ENCODE measurements at regions not wholly inside any gene's neighbourhood (a gene's known extent, or its start where the extent isn't known, plus 50 kb on each side); places are given as distances from the start of the nearest gene placed in this dataset.

- TF ChIP-seq SIN3A (IDR thresholded peaks at IDR 0.05; ENCODE audit: borderline replicate concordance, insufficient read depth, low read depth, low read length) (no peak), POLR2AphosphoS5 (IDR thresholded peaks at IDR 0.05; ENCODE audit: low read depth, low read length) (no peak)
- TF ChIP-seq, protein P1, sequence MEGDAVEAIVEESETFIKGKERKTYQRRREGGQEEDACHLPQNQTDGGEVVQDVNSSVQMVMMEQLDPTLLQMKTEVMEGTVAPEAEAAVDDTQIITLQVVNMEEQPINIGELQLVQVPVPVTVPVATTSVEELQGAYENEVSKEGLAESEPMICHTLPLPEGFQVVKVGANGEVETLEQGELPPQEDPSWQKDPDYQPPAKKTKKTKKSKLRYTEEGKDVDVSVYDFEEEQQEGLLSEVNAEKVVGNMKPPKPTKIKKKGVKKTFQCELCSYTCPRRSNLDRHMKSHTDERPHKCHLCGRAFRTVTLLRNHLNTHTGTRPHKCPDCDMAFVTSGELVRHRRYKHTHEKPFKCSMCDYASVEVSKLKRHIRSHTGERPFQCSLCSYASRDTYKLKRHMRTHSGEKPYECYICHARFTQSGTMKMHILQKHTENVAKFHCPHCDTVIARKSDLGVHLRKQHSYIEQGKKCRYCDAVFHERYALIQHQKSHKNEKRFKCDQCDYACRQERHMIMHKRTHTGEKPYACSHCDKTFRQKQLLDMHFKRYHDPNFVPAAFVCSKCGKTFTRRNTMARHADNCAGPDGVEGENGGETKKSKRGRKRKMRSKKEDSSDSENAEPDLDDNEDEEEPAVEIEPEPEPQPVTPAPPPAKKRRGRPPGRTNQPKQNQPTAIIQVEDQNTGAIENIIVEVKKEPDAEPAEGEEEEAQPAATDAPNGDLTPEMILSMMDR (IDR thresholded peaks at IDR 0.05): no peak
Measured at GRCh38 chr6:43846556-43846955, 76.5 kb downstream of the VEGFA start.

All from Panc1 (cell line).